HG02885 (cell line): ENCODE measurements at regions not wholly inside any gene's neighbourhood (a gene's known extent, or its start where the extent isn't known, plus 50 kb on each side); places are given as distances from the start of the nearest gene placed in this dataset.
"Not testable (repeated sequence)": the region's sequence is repeated elsewhere in the genome, so short reads cannot be mapped to it uniquely, and the experiment has no call there.

ENCODE experiments used
- ATAC-seq: cut with Tn5 transposase; IDR thresholded peaks from one replicate; pipeline ENCODE4 v1.9.1; 2021; ENCODE audit warnings: mild to moderate bottlenecking; ENCODE audit not compliant: unreplicated experiment, poor library complexity

DNA sequence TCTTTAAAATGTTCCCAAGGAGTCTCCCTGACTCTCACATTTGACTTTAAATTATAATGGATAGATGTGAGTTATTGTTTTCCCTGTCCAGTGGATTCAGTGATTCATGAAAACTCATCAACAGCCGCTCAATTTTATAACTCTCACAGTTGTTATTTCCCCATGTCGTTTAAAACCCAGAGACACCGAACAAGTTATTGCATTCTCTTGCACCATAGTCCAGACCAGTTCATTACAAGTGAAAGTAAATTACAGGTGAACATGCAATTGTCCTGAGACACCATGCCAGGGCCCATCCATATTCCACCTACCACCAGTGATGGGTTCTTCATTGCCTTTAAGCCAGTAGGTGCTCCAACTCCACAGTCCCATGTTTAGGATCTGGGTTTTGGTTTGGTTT lies 85.7 kb upstream of the CMKLR1 start:
- ATAC-seq: no peak

DNA sequence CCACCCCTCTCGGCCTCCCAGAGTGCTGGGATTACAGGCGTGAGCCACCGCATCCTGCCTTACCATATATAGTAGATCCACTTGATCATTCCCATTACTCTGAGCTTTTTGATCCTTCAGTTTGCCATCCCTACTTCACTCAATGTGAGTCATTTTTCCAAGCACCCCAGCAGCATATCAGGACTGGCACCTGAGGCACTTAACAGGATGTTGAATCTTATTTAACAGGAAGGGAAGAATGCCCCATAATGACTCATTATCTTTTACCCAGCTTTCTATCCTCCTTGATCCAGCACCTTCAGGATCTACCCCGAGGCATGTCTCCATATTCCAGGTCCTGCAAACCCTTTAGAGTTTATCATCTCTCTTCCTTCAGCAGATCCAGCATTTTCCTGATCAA lies 84.9 kb upstream of the CMKLR1 start:
- ATAC-seq: no peak

DNA sequence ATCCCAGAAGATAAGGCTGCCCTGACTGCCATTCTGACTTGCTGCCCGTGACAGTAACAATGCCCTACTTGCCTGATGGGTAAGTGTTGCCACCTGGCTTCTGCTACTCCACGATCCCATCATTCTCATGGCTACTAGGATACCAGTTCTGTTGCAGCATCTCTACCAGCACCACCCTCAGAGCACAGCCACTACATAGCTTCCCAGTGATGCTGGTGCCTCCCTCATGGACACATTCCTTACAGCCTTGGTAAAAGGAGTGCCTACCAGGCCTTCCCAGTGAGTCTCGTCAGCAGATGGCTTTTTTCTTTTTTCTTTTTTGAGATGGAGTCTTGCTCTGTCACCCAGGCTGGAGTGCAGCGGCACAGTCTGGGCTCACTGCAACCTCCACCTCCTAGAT lies 84.4 kb upstream of the CMKLR1 start:
- no peak for ATAC-seq

DNA sequence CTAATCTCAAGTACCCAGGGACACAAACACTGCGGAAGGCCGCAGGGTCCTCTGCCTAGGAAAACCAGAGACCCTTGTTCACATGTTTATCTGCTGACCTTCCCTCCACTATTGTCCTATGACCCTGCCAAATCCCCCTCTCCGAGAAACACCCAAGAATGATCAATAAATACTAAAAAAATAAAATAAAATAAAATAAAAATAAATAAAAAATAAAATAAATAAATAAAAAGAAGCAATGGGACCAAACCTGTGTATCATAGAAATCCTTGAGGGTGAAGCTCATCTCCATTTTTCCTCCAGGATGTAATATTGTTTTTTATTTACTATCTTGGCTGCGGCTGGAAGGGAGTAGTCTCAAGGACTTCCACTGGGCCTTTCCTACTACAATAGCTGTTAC lies 82.0 kb upstream of the CMKLR1 start:
- ATAC-seq: not testable (repeated sequence)

DNA sequence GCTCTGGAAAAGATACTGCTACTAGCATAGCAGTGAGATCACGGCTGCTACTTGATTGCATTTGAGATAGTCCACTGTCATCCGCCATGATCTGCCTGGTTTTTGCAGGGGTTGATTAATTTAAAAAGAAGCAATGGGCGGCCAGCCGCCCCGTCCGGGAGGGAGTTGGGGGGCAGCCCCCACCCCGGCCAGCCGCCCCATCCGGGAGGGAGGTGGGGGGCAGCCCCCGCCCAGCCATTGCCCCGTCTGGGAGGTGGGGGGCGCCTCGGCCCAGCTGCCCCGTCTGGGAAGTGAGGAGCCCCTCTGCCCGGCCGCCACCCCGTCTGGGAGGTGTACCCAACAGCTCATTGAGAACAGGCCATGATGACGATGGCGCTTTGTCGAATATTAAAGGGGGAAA lies 81.3 kb upstream of the CMKLR1 start:
- ATAC-seq: not testable (repeated sequence)

DNA sequence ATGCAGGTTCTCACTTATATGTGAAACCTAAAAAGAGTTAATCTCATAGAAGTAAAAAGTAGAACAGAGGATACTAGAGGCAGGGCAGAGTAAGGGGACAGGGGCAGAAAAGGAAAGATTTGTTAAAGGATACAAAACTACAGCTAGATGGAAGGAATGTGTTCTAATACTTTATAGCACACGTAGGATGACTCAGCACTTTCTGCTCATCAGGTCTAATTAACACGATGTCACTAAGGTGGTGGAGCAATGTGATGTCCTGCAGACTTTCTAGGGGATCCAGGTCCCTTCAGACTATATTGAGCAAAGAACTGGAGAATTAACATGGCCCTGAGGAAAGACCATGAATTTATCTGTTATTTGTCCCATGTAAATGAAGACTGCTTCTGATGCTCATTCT lies 80.8 kb upstream of the CMKLR1 start:
- ATAC-seq: no peak

DNA sequence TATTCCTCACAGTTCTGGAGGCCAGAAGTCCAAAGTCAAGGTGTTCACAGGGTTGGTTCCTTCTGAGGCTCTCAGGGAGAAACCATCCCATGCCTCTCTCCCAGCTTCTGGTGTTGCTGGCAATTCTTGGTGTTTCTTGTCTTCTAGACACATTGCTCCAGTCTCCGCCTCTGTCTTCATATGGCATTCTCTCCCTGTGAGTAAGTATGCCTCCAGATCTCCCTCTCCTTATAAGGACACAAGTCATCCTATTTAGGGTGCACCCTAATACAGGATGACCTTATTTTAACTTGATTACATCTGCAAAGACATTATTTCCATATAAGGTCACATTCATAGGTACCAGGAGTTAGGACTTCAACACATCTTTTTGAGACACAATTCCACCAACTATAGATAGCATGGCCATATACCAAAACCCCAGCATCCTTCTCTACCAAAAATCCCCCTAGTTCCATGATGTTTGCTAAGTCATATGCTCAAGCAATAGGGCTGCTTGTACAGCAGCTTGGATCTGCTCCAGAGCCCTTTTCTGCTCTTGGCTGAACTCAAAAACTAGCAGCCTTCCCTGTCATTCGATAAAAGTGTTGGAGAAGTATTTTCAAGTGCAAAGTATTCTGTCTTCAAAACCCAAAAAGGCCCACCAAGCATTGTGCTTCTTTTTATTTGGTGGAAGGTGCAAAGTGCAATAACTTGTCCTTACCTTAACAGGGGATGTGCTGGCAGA lies 79.2 kb upstream of the CMKLR1 start:
- ATAC-seq: no peak

DNA sequence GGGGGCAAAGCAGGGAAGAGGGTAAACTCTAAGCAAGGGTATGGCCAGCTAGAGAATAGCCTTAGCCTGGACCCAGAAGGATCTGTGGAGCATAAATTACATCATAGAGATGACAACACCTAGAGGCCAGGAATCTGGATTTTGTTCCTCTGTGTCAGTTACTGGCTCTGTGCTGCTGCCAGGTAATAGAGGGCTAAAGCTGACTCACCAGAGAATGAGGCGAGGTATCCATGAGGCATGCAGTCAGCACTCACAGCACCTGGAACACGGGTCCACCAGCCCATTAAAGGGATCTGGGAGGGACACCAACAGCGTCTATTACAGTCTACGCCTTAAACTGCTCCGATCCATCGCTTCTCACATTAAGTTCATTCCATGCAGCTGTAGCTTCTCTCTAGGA lies 74.9 kb upstream of the CMKLR1 start:
- no peak for ATAC-seq

DNA sequence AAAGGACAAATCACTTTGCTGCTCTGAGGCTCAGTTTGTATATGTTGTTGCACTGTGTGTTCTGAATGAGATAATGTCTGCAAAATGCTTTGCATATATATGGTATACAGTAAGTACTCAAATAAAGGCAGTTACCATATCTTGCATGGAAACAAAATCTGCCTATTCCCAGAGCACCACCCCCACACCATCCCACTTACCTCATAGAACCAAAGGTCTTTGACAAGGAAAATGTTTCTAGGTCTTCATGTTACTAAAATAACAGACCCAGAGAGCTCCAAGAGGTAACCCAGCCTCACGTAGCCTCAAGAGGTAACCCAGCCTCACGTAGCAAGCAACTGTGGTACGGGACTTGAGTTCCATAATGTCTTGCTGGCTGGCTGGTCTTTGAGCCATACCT lies 71.6 kb upstream of the CMKLR1 start:
- ATAC-seq: no peak

DNA sequence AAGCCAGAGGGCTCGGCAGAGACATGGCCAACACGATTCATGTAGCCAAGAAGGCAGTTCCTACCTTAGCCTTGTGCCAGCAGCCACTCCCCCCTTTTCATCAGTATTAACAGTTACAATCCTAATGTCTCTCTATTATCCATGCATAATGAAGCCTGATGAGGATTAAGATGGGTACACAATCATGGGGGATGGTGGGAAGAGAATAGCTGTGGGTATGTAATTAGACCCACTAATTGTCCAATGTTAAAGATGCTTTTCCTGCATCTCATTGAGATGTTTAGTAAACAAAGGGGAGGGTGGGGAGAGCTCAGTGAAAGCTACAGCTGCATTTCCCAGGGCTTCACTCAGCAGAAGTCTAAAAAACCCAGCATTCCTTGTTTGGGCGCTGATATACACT lies 70.4 kb upstream of the CMKLR1 start:
- ATAC-seq: no peak

DNA sequence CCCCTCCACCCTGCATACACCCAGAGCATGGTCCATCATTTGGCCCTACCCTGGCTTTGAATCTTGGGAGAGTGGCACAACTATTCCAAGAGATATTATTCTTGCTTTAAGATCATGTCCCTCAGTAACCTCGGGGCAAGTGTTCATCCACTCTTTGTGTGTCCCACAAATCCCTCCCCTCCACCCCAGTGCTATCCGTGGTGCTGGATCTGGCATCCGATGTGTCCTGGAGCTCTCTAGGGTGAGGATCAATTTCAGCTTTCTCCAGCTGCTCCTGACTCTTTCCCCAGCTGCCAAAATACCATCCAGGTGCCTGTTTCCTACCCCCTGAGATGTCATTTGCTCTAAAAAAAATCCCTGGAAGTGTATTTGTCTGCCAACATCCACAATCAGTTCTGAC lies 64.8 kb upstream of the CMKLR1 start:
- ATAC-seq: no peak

DNA sequence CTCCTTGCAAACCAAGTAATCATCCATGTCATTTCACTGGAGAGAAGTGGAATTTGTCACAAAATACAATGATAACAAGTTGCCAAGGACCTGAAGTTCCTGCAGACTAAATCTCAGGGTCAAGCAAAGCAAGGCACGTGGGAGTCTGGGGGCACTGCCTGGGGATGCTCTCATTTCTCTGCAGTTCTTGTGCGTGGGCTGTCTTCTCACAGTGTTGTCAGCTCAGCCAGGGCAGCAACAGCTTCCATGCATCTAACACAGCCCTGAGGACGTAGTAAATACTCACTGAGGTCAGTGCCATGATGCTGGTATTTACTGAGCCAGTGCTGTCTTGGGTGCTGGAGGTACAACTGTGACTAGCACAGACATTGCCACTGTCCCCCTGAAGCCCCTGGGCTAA lies 62.9 kb upstream of the CMKLR1 start:
- no peak for ATAC-seq

DNA sequence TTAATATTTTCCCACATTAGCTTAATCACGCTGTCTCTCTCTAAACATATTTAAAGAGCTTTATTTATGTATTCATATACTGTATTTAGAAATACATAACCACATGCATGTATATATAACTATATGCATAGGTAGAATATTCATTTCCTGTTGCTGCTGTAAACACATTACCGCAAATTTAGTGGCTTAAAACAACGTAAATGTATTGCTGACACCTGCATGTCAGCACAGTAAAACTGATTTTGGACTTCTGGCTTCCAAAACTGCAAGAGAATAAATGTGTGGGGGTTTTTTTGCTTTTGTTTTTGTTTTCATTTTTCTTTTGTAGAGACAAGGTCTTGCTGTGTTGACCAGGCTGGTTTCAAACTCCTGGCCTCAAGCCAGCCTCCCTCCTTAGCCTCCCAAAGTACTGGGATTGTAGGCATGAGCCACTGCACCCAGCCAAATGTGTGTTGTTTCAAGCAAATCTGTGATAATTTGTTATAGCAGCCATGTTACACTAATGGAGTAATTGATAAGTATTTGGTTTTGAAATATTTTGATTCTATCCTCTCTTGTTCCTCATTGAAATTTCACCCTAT lies 61.9 kb upstream of the CMKLR1 start:
- no peak for ATAC-seq

DNA sequence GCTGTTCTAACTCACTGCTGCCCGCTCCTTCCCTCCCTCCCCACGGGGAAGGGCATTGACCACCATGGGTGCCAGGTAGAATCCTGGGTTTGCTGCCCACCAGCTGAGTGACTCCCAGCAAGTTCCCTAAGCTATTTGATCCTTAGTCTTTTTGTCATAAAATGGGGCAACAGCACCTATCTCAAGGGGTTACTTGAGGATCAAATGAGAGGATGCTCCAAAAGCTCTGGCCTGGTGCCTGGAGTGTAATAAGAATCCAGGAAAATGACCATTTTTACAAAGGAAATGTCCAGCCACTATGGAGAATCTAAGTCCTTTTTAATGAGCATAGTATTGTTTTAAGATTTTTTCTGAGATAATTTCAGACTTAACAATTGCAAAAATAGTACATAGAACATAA lies 61.4 kb upstream of the CMKLR1 start:
- no peak for ATAC-seq

DNA sequence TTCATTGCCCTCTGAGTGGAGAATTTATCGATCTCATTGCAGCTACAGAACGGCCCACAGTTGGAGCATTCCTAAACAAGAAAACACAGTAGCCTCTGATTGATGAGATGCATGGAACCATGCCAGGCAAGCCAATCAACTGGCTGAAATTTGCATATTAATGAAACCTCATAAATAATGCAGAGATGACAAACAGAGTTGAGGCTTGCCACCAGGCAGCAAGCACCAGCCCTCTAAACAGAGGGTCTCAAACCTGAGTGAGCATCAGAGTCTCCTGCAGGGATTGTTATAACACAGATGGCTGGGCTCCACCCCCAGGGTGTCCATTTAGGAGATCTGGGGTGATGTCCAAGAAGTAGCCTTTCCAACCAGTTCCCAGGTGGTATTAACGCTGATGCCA lies 60.9 kb upstream of the CMKLR1 start:
- no peak for ATAC-seq

DNA sequence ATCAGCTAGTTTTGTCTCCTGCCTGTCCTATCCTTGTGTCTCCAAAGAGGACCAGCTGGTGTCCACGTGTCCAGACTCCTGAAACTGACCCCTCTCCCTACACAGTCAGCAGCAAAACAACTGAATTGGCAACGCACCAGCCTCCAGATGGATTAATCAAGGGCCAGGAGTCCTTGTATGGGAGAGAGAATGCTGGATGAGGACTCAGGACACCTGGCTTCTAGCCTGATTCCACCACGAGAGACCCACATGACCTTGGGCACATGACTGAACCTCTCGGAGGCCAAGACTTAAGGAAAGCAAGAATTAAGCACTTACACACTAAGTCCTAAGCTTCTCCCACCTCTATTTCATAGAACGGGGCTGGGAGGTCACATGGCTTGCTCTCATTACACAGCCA lies 60.4 kb upstream of the CMKLR1 start:
- no peak for ATAC-seq

DNA sequence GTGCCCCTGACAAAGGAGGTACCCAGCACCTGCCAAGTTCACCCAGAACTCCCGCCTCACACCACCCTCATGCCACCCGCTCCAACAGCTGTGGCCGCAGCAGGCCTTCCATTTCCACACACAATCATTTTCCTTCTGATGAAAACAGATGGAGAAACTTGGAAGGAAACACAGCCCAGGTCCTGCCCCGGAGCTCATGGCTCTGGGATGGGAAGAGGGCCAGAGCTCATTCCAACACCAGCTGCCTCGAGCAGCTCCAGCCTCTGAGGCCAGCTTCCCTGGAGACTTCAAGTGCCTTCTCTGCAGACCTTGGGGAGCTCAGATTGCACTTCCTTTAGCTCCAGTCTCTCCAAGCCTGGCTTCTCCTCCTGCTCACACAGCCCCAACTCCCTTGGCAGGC lies 55.1 kb upstream of the CMKLR1 start:
- no peak for ATAC-seq

DNA sequence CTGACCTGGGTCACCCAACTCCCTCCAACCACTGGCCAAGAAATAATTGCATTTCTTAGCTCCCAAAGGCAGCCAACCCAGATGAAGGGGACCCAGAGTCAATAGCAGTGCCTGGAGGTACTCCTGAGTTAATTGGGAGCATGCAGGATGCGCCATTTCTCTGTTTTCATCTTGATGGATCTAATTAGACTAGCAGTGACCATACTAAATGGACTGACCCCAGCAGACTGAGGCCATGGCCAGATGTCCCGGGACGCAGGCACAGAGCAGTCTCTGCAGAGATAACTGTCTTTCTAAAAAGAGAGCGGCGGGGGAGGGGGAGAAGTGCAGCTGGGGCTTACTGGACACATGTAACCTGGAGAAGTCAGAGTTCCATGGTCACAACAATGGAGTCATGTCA lies 53.2 kb upstream of the CMKLR1 start:
- ATAC-seq: no peak

DNA sequence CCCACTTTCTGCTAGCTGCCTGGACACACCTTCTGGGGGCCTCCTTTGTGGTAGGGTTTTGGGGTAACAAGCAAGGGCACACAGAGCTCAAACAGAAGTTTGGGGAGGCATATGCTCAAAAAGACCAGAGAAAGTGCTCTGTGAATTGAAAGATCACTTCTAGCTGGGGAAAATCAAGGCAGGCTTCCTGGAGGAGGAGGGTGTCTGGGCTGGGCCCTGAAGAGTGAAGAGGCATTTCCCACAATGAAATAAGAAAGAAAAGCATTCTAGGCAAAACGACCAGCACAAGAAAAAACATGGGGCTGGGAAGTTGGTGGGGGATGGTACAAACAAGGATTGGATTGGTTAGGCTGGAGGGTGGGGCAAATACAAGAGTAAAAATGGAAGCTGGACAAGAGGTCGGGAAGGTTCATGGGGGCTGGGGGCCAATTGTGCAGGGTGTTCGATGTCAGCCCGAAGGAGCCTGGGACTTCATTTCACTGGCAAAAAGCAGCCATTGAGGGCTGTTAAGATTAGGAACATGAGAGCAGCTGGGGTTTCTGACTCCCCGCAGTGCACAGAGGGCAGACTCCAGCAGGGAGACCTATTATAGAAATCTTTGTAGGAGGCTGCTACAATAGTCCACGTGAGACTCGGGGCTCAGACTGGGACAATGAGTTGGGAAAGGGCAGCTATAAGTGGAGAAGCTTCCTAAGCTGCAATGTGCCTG lies 51.5 kb upstream of the CMKLR1 start:
- no peak for ATAC-seq

DNA sequence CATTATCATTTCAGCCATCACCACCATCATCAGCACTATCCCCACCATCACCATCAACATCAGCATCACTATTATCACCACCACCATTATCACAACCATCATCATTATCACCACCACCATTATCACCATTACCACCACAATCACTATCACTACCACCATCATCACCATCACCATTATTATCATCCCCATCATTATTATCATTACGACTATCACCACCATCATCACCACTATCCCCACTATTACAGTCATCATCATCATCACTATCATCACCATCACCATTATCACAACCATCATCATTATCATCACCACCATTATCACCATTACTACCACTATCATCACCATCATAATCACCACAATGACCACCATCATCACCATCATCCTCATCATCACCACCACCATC lies 50.4 kb upstream of the CMKLR1 start:
- ATAC-seq: no peak
